ENCODE measurements at regions not wholly inside any gene's neighbourhood (a gene's known extent, or its start where the extent isn't known, plus 50 kb on each side); places are given as distances from the start of the nearest gene placed in this dataset.
"Not testable (repeated sequence)": the region's sequence is repeated elsewhere in the genome, so short reads cannot be mapped to it uniquely, and the experiment has no call there.

DNA sequence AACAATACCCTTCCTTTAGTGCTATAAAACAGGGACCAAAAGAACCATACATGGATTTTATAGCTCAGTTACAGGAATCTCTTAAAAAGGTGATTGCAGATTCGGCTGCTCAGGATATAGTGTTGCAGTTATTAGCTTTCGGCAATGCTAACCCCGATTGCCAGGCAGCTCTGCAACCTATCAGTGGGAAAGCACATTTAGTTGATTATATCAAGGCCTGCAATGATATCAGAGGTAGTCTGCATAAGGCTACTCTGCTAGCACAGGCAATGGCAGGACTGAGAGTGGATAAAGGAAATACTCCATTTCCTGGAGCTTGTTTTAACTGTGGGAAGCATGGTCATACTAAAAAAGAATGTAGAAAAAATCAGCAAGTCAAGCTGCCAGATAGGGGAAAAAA, 327.7 kb downstream of the REEP3 start:
- DNase-seq (ENCODE audit: low spot score) = not testable (repeated sequence)

DNA sequence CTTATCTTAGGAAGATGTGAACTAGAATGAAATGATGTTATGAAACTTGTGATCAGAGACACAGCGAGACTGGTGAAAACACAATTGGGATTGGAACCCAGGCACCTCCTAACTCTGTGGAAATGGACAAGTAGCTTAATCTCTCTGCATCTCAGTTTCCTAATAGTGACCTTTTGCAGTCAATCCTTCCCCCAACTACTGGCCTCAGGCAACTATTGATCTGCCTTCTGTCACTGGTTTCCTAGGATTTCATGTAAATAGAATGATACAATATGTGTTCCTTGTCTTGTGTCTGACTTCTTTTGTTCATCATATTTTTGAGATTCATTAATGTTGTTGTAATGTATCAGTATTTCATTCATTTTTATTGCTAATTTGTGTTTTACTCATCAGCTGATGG, 341.7 kb downstream of the REEP3 start:
- no peak for DNase-seq (ENCODE audit: low spot score)

DNA sequence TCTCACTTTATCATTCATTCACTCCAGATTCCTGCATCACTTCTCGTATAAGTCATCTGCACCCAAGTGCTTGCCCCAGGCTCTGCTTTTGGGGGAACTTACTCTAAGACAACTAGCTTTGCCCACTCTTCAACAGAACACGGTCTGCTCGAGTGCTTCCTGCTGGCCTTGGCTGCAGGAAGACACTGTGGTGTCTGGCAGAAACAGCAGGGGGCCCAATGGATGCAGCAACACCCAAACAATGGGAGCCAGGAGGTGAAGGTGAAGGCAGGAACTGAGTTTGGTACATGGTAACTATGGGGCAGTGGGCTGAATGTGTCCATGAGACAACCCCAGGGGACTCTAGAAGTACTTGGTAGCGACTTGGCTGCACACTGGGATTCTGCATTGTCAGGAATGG, 344.0 kb downstream of the REEP3 start:
- no peak for DNase-seq (ENCODE audit: low spot score)

DNA sequence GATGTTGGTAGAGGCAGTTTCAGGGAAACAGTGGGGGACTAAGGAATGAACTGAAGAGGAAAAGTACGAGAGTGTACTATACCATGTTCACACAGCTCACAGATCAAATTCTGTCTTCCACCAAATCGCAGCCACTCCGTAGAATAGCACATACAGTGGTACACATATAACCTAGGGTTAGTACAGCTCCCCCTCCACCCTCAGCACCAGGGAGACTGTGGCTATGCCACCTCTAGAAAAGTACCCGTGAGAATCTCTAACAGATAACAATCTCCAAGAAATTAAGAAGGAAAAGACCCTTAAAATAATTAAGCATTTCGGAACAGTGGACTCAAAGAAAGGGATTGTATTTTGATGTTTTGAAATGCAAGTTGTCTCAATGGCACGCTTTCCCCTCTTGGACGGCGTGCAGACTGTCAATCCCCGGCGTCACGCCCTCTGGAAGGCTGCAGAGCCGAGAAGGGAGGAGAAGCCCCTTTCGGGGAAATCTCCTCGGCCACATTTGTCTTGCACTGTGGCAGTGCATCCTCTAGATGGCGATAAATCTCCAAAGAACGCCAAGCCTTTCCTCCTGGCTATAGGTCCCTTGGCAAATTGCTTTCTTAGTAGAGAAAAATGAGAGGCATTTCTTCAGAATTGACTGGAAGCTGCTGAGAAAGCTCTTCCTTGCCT, 345.0 kb downstream of the REEP3 start:
- peak; percentile 30 for DNase-seq (ENCODE audit: low spot score)

DNA sequence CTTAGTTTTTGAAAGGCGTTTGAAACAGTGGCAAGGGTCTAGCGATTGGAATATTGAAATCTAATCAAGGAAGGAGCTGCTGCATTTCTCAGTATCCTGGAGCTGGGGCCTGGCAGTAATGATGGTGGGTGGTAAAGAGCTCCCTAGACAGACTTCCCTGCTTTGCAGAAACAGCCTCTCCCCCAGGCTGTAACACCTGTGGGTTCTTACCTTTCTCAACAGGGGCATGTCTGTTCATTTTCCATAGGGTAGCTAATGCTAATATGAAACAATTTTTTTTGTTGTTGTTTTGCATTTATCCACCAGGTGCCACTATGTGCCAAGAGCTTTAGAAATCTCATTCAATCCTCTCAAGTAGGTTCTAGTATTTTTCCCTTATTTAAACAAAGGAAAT, 345.5 kb downstream of the REEP3 start:
- DNase-seq (ENCODE audit: low spot score) = no peak

DNA sequence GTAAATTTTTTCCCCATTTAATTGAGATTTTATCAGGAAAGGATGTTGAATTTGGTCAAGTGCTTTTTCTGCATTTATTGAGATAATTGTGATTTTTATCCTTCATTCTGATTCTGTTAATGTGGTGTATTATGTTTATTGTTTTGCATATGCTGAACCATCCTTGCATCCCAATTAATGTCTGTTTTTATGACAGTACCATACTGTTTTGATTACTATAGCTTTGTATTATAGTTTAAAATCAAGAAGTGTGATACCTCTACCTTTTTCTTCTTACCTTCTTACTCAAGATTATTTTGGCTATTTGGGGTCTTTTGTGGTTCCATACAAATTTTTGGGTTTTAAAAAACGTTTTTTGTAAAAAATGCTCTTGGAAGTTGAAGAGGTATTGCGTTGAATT, 357.2 kb downstream of the REEP3 start:
- no peak for DNase-seq (ENCODE audit: low spot score)

DNA sequence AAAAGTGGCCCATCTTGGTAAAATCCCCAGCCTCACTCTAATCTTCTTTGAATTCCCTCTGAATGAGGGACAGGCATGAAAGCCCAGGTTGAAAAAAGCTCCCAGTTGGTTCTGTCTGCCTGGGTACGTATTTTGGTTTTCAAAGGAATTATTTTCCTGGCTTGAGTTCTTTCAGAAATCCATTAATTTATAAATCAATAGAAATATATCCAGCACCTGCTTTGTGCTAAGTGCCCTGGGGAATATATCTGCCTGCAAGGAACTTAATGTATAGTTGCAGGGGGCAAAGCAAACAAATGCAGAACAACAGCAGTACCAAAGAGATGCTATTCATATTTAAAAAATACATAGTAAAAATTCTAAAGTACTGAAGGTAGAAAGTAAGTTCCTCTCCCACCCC, 362.7 kb downstream of the REEP3 start:
- no peak for DNase-seq (ENCODE audit: low spot score)

DNA sequence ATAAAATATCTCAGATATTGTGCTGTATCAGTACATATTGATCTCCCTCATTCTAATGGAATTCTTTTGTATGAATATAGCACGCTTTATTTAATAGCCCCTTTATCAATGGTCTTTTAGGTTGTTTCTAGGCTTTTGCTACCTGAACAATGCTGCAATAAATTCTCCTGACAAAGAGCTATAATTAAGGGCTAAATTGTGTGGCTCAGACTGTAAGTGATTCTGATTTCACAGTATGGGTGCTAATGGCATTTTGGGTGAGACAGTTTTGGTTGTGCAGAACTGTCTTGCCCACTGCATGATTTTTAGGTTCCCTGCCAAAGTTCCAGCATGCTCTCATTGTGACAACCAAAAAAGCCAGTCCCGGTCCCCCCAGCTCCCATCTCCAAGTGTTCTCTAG, 363.2 kb downstream of the REEP3 start:
- DNase-seq (ENCODE audit: low spot score) = no peak

DNA sequence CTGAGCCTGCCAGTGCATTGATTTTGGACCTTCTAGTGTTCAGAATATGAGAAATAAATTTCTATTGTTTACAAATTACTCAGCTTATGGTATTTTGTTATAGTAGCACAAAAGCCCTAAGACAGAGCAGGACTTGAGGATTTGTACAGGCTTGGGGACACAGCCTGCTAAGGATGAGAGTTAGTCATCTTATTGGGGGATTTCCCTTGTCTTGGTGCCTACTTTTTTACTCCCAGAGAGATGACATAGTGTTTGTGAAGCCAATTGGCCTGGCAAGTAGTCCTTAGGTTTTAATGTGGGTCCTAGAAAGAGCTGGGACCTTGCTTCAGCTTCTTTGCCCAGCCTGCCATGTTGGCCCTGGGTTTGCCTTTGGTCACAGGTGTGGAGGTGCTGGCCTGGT, 364.0 kb downstream of the REEP3 start:
- DNase-seq (ENCODE audit: low spot score) = no peak

DNA sequence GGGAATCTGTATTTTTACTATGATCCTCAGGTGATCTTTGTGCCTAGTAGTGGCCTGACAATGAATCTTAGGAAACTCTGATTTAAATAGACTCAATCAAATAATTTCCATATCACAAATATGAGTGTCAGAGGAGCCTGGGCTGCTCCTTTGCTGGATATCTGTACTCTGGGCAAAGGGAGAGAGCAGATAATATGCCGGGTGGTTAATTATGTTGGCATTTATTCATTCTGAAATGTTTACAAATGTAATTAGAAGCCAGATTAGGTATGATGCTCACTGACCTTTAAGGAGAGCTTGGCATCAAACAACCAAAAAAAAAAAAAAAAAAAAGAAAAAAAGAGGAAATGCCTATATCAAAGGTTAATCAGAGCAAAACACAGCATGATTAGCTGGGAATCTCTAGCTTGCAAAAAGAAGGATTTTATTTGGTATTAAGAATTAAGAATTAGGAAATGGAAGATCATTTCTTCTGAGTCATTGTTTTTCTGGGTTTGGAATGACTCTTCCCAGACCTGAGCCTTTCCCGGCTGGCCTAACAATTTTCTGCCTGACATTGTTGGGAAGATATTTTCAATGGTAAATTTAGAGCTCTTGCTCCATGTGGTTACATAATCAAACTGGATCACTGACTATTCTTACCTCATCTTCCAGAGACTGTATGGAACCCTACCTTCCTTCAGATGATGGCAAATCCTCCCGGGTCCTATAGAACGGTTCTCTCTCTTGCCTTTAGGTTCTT, 365.3 kb downstream of the REEP3 start:
- no peak for DNase-seq (ENCODE audit: low spot score)

DNA sequence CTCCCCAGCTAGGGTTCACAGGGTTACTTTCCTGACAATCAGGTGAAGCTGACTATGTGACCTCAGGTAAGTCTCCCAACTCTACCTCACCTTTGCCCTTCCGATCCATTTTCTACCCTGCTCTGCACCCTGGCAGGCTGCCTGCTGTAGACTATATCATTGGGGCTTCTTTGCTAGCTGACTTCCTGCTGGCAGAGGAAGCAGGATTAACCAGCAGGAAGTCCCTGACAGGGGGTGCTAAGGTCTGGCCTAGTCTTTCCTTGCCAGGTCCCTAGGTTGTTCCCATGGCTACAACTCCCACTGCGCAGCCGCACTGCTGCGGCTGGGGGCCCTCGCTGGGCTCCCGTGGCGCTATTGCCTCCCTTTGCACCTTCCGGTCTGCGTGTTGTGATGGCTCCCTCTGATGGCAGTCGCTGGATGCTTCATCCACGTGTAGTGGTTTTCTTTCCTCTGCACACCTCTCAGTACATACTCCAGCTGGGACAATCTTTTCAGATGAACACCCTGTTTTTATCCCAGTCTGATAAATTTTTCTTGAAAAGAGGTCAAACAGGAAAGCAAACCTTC, 365.9 kb downstream of the REEP3 start:
- DNase-seq (ENCODE audit: low spot score) = no peak

DNA sequence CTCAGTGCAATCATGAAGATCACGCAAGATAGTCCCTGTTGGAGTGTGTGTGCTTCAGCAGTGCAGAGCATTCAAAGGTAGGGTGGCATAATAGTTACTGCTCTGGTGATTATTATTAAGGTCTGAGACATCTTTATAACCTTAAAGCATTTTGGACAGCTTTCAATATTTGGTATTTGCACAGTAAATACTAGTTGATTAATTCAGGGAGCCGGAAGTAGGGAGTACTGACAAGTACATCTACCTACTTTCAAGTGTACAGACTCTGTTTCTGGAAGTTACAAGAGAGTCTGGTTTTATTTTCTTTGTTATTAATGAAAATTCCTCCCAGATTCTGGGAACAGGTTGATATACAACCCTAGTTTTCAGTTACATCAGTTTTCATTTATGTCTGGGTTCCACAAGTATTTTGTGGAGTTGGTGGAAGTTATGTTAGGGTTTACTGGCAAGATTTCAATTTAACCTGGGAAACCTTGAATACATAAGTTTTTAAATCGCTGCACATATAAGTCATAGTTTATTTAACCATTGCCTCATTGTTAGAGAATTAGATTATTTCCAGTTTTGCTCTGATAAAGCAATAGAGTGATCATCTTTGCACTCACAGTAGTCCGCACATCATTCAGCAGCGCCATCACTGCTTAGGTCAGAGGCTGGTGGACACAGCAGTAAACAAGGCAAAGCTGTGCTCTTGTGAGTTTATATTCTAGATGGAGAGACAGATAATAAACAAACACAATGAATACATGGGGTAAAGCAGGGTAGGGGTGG, 366.6 kb downstream of the REEP3 start:
- no peak for DNase-seq (ENCODE audit: low spot score)

DNA sequence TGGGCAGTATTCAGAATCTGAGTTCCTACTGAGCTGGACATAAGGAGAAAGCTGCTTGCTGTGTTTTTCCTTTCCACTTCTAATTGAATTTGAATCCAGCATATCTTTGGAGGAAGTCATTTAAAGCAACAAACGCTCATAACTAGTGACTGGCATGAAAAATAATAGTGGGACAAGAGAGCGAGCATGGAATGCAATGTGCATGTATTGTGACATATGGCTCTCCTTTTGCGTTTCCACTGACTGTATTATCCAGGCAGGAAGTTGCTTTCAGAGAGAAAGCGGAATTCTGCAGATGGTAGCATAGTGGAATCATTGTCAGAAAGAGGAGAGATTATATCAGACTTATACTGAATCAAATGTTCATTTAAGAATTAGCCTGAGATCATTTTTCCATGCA, 368.6 kb downstream of the REEP3 start:
- DNase-seq (ENCODE audit: low spot score) = no peak

DNA sequence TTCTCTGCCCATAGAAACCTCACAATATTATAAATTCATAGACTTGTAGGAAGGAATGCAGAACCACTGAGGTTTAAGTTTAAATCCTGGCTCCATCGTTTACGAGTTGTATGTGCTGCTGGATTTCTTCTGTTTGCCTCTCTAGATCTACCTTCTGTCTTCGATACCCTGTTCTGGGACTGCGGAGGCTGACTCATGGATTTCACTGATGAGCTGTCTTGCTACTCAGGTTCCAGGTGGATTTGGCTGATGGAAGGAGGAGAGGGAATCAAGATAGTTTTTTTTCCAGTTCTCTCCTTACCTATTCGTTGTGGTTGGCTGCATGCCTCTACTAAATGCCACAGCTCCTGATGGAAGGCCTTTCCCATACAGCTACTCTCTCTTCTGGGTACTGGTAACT, 375.8 kb downstream of the REEP3 start:
- DNase-seq (ENCODE audit: low spot score) = no peak

DNA sequence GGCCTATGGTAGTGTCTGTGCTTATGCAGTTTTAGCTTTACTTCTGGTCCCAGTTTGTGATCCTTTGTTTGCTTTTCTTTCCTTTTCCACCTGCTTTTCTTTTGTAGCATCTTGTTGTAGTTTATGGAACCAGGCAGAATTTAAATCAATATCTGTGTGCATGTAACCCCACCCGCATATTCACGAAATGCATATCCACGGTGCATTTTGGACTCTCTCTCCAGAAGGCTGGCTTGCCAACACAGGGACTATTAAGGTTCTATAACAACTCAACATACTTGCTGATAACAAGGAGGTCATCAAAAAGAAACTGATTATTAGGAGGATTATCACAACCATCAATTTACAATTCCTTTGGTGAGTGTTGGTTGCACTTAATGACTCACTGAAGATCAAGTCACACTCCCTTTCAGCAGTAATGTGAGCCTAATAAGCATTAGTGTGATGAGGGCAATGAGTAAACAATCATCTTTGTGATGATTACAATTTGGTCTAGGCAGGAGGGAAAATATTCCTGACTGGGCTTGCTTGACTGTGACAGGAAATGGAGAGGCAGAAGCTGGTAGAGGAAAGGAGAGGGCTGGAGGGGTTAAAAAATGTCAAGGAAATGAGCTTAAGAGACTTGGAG, 378.6 kb downstream of the REEP3 start:
- DNase-seq (ENCODE audit: low spot score) = no peak

DNA sequence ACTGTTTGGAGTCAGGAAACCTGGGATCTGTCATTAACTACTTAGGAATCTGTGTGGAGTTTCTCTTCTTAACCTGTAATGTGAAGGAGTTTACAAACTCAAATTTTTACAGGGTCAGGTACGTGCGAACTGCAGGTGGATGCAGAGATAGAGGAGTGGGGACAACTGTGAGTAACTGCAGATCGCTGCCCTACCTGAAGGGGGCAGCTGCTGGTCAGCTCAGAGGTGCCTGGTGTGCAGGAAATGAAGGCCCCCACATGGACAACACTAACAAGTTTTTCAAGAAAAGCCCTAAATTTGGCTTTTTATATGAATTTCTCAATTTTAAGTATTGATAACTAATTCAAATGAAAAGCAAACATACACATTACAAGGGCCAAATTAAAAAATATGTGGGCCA, 380.0 kb downstream of the REEP3 start:
- DNase-seq (ENCODE audit: low spot score) = no peak

DNA sequence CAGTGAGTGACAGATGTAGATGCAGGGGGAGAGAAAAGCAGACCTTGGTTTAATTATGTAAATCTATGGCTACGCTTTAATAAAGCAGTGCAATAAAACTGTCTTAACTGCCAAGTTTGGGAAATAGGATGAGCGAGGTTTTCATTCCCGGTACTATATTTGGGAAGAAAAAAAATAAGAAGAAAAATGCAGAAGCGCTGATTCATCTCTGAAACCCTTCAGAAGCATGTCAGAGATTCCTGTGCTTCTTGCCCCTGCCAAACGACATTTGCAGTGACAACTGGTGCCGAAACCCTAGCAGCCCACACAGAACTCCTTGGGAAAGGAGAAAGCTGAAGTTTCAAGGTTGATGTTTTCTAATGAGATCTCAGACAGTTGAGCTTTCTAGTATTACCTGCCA, 380.7 kb downstream of the REEP3 start:
- DNase-seq (ENCODE audit: low spot score) = no peak

DNA sequence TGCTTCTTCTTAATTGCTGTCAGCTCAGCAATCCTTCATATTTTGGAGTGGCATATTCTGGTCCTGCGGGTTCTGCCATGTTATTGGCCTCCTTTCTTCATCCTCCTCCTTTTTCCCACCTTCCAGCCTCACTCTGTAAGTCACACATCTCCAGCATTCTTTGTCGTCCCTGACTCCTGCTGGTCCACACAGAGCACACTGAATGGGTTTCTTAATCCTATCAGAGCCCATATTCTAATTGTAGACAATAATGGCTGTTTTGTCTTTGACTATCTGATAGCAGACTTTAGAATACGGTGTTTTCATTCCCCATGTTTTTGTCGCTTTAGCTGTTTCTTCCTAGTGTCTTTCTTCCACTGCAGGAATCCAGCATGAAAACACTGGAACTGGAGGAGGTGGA, 389.6 kb downstream of the REEP3 start:
- DNase-seq (ENCODE audit: low spot score) = no peak

DNA sequence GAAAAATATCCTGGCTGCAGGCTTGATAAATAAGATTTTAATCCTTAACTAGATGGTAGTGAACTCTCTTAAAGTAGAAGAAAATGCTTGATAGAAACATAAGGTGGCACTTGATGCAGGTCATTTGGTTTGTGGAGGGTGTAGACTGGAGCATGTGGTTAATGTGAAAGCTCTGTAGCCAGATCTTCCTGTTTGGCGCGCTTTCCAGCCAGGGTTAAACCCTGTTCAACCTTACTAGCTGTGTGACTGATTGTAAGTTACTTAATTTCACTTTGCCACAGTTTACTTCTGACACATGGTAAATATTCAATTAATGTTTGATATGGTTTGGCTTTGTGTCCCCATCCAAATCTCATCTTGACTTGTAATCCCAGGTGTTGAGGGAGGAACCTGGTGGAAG, 394.0 kb downstream of the REEP3 start:
- DNase-seq (ENCODE audit: low spot score) = no peak

DNA sequence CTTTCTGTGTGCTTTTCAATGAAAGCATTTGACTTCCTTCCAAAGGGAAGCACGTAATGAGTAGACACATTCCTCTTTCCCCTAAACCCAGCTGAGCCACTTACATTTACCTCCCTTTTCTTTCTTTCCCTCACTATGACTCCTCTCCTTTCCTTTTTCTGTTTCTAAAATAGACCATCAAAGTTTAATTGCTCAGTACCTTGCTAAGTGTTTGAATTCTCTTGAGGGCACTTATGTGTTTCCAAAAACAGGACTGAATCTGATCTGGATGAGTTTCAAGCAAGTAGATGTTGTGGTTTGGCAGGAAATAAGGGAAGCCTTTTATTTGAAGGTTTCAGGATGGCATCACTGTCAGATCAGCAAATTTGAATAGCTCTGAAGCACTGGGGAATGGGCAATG, 396.2 kb downstream of the REEP3 start:
- DNase-seq (ENCODE audit: low spot score) = no peak

DNA sequence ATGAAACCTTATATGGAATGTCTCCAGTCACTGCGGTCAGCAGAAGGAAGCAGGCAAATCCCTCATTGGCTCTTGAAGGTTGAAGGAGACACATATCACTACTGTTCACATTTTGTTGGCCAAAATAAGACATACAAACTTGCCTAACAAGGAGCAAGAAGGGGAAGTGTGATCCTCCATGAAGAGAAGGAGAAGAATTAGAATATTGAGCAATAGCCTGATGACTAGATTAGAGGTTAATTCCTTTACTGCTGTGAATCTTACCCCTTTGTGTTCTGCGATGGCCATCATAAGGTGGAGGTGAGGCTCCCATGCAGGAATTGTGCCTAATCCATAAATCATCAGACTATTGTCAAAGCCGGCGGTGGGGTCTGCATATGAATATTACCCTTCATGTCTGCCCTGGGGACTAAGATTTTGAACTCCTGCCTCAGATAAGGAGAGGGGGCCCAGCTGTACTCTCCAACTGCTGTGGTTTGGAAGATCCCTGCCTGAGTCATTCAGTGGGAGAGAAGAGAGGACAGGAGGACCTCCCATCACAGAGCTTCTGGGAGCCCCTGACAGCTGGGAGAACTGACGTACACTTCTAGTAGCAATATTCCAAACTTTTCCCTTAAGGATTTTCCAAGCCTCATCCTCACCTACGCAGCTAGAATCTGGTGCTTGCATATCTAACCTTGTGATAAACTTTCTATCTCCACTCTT, 398.5 kb downstream of the REEP3 start:
- DNase-seq (ENCODE audit: low spot score) = no peak

DNA sequence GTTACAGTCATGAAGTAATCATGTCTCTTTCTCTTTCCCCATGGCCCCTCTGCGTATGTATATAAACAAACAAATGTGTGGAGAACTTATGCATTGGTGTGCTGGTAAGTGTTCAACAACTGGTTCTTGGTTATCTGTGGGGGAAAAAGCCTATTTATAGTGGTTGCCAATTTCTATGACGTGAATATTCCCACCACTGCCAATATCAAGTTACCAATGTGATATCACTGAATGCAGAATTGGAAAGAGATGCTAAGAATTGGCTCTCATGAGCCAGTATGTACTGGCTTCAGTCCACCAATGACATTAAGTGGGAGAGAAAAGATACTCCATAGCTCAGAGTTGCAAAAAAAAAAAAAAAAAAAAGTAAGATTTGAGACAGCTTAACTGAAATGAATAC, 399.7 kb downstream of the REEP3 start:
- no peak for DNase-seq (ENCODE audit: low spot score)
